SK-N-MC (cell line): ENCODE measurements at regions not wholly inside any gene's neighbourhood (a gene's known extent, or its start where the extent isn't known, plus 50 kb on each side); places are given as distances from the start of the nearest gene placed in this dataset.

Experiments used
- EZH2 ChIP-seq: fragments of 200-600 bp; sonication (generic); IDR thresholded peaks from one replicate; pipeline ENCODE4 v1.6.1; 2017; ENCODE audit warnings: antibody characterized with exemption
- POLR2AphosphoS5 ChIP-seq: IDR thresholded peaks from 2 replicates; pipeline ENCODE4 v1.6.1; 2012; ENCODE audit warnings: mild to moderate bottlenecking, low read depth, low read length, borderline replicate concordance

GRCh38 chr3:148464246-148464645 is 233.5 kb upstream of the AGTR1 start:
- no peak for TF ChIP-seq POLR2AphosphoS5
- TF ChIP-seq EZH2: no peak
